ENCODE measurements at regions not wholly inside any gene's neighbourhood (a gene's known extent, or its start where the extent isn't known, plus 50 kb on each side); places are given as distances from the start of the nearest gene placed in this dataset.

DNA sequence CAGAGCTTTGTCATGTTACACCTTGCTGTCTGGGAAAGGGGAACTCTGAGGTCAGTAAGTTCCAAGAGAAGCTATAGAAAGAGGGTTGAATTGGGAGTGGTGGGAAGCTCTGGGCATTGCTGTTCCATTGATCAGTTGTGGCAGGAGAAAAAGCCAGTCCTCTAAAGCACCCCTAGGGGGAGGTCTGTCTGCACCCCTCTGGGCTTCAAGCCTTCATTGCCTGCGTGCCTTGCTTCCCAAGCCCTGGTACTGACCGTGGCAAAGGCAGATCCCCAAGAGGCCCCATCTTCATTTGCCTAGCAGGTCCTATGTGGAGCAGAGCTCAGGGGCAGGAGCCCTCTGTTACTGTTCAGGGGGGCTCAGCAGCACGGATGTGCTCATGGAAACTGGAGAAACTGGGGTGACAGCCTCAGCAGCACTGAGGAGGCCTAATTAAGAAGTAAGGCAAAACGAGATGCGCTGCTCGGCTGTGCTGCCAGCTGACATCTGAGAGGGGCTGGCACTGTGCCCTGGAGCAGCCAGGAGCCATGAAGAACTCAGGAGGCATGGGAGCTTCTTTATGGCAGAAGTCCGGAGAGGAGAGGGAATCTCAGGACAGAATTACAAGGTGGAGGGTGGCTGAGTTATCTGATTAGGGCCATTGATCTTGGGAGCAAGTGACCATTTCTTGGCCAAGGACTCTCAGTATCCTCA is 270.9 kb downstream of the RPLP1 start:
- DNase-seq = no peak

DNA sequence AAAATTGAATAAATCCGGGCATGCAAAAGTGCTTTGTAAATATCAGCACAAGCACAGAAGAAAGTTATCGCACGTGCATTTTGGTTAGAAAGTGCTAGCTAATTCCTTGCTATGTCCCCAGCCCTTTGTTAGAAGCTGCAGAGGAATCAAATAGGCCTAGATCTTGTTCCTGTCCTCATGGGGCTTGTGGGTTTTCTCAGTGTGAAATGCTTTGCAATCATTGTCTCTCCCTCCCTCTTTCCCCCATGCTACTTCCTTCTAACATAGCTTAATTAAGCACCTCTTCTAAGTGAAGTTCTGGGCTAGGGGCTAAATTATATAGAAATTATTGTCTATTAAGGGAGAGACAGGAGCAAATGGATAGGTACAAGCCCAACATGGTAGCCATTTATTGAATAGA is 271.7 kb downstream of the RPLP1 start:
- no peak for DNase-seq

- DNase-seq = peak; percentile 28
Measured at GRCh38 chr15:69725275-69725674, 272.7 kb downstream of the RPLP1 start.

DNA sequence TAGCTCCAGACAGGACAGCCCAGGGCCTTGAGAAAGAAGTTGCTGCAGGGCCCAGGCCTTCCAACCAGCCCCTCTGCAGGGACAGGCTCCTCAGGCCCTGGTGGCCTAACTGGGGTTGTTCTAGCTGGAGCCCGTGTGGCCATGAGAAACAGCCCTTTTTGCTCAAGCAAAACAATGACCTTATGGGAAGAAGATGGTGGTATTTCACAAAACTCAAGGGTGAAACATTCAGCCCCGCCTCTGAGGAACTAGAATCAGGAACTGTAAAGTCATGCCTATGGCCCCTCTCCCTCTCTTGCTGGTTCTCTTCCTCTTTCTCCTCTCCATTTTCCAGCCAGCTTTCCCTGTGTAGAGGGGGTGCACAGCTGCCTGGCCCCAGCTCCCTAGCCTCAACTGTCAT is 273.3 kb downstream of the RPLP1 start:
- DNase-seq = no peak

- DNase-seq = no peak
Measured at GRCh38 chr15:69727121-69727924, 274.7 kb downstream of the RPLP1 start.

DNA sequence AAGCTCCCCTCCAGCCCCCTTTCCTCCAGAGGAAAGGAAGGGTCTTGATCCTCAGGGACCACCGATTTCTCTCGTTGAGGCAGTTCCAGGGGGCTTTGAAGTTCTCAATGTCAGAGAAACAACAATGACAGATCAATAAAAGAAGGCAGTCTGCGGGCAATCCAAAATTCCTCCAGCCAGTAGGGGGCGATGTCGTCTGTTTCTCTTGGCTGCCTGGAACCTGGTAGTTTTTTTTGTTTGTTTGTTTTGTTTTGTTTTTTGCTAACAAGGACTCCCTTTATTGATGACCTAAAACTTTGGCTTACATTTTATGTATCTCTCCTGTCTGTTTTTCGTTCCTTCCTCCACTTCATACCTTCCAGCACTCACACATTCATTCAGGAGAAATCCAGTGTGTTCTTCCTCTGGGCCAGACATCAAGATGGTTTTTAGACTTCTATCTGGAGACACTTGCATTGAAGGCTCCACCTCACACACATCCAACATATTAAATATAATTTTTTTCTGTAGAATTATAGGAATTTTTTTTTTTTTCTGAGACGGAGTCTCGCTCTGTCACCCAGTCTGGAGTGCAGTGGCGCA is 276.6 kb downstream of the RPLP1 start:
- DNase-seq = peak; percentile 79

- DNase-seq = no peak
Measured at GRCh38 chr15:69730281-69731080, 277.9 kb downstream of the RPLP1 start.

- no peak for DNase-seq
Measured at GRCh38 chr15:69731081-69731330, 278.4 kb downstream of the RPLP1 start.

DNA sequence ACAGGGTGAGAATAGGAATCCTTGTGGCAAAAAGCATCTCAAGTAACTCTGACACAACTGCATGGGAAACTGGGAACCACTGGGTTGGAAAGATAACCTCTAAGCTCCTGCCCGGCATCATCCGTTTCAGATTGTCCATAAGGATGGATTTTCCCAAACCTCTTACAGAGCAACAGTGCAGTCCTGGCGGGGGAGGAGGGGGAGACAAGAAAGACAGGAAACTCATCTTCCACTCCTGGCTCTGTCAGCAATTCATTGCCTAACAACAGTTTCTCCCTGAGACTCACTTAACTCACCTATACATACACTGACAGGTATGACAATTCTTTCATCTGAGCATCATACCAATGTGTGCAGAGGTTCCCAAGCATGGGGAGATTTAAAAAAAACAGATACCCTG is 279.0 kb downstream of the RPLP1 start:
- no peak for DNase-seq

GRCh38 chr15:69732133-69732532 is 279.5 kb downstream of the RPLP1 start:
- no peak for DNase-seq

DNA sequence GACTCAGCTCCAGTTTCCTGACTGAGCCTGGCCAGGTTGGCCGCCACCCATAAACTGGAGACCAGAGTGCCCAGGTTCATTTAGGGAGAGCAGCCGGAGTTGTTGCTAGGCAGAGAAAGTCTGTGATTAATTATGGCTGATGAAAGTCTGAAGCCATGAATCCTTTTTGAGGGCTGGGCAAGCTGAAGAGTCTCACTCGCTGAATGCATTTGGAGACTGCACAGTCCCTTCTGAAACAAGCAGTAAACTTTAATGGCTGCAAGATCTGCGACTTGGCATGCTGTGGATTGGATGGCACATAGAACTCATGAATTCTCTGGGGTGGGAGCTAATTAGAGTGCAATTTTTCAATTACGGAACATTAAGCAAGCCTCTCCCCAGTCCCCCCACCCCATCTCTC is 282.1 kb downstream of the RPLP1 start:
- DNase-seq = no peak

GRCh38 chr15:69735121-69735520 is 282.5 kb downstream of the RPLP1 start:
- no peak for DNase-seq

DNA sequence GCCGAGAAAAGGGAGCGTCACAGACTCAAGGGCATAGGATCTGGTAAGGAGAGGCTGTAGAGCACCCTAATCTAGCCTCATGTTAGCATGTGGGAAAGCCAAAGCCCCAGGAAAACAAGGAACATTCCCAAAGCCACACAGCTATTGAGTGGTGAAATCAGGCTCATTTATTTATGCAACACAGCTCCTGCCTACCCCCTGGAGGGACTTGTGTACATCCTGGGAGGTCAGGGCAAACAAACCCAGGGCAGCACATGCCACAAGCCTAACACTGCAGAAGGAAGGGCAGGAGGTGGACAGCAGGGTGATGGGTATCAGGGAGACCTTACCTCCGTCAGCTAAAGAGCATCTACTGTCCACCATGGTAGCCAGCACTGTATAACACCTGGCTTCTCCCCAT is 283.5 kb downstream of the RPLP1 start:
- DNase-seq = no peak

DNA sequence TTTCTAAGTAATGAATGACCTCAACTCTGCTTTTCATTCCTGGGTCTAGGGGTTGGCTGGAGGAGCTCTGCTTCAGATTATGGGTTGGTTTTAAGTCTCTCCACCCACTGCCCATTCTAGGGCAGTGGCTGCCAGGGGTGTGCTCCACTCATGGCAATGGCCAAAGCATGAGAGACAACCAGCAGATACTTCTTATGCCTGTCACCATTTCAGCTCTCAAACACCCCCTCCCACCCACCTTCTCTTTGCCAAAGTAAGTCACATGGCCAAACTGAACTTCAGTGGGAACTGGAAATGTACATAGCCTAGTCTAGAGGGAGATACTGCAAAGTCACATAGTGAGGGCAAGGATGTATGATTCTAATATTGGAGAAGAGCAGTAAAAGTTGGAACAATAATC is 285.3 kb downstream of the RPLP1 start:
- DNase-seq = no peak

- no peak for DNase-seq
Measured at GRCh38 chr15:69740684-69741083, 288.1 kb downstream of the RPLP1 start.

DNA sequence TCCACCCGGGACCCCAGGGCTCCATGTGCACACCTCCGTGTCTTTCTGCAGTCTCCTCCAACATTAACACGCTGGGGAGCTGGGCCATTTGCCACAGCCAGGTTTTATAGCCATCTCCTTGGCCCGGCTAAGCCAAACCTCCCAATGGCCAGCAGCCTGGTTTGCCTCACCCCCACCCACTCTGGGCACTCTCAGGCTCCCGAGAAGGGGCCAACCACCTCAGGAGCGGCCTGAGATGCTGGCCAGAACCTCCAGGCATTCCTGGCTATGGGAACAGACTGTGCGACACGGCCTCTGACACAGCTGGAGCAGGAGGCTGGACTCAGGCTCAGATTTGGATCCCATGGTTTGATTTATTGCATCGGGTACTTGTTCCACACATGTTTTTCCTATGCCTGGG is 289.7 kb downstream of the RPLP1 start:
- DNase-seq = no peak

DNA sequence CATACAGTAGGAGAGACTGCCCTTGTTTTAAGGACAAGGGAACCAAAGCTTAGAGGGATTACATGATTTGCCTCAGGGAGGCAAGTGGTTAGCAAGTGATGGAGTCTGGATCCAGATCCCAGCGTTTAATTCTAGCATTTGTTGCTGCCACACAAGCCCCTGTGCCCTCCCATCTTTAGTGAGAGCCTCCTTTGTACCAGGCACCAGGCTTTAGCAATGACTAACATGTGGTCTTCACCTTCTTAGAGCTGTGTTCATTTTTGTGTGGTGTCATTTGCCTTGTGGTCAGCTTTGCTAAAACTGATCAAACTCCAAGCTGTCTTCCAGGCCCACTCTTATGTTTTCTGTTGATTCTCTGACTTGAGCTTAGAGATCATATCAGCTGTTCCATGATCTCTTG is 290.5 kb downstream of the RPLP1 start:
- no peak for DNase-seq

- DNase-seq = no peak
Measured at GRCh38 chr15:69744391-69745162, 292.0 kb downstream of the RPLP1 start.

GRCh38 chr15:69747193-69747592 is 294.6 kb downstream of the RPLP1 start:
- no peak for DNase-seq

DNA sequence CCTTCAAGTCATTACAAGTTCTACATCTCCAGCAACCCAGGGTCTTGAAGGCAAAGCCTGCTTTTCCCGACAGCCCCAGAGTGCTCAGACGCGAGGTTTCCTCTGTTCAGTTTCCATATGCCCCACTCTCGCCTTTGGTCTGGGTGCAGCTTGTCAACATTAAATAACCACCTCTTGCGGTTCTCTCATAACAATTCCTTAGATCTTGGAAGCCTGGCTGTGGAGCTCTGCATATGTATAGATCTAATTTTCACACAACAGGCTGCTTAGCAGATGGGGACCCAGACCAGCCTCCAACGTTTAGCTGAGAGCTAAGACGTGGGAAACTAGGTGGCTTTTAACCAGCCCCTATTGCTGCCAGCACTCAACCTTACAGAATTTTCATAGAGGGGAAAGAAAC is 295.5 kb downstream of the RPLP1 start:
- no peak for DNase-seq

DNA sequence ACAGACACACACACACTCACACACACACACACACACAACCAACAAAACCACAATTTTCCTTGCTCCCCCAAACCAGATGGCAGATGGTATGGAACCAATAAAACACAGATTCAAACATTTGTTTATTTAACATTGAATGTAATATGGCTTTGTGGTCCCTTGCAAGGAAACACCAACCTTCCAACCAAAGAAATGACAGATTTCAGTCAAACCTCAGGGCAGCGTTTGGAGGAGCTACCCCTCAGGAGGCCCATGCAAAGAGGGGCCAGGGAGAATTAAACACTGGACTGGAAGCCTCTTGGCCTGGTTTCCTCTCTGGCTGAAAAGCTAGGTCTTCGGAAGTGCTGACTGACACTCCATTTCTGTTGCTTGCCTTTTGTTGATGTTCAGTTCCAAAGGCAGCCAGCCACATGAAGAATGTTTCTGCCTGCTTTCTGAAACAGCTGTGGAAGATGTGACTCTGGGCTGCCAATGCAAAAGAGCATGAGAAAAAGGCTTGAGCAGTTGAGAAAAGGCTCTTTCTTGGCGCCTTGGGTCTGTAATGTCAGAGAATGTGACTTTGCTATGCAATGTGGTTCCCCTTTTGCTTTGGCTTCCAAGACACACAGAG is 296.1 kb downstream of the RPLP1 start:
- no peak for DNase-seq

DNA sequence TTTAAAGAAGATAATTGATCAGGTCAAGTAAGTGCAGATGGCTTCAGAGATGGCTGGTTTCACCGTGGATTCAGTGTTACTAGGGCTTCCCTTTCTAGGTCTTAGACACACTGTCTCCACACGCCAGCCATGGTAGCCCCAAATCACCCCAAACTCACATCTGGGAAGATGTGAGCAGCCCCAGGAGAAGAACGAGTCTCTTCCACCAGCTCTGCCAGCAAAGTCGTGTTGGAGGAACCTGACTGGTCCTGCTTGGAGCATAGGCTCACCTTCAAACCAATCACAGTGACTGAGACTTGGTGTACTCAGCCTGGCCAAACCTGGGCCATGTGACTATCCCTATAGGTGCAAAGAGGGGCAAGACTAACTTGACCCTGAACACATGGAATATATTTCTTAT is 296.7 kb downstream of the RPLP1 start:
- DNase-seq = no peak

GRCh38 chr15:69749797-69750196 is 297.2 kb downstream of the RPLP1 start:
- DNase-seq = no peak
